ENCODE measurements at regions not wholly inside any gene's neighbourhood (a gene's known extent, or its start where the extent isn't known, plus 50 kb on each side); places are given as distances from the start of the nearest gene placed in this dataset.
A peak's percentile ranks its signal among the peaks of the same experiment; 100 is the strongest.

DNA sequence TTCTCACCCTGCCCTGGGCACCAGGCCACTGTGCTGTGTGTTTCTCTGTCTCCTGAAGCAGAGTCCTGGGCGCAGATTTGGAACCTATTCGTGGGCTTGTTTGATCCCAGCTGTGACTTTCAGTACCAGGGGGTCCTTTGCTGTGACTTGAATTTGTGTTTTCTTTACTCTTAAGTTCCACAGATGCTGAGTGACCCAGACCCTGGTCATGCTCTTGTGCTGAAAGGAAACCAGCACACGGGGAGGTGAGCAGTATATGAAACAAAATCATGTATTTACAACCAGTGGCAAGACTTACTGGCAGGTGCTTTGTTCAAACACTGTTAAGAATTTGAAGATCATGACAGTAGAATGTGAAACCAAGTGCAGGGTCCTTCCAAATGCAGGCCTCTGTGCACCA lies 89.2 kb upstream of the PRSS58 start:
- DNase-seq (ENCODE audit: low read depth in 4 of 4, low spot score in 1 of 4) = no peak

DNA sequence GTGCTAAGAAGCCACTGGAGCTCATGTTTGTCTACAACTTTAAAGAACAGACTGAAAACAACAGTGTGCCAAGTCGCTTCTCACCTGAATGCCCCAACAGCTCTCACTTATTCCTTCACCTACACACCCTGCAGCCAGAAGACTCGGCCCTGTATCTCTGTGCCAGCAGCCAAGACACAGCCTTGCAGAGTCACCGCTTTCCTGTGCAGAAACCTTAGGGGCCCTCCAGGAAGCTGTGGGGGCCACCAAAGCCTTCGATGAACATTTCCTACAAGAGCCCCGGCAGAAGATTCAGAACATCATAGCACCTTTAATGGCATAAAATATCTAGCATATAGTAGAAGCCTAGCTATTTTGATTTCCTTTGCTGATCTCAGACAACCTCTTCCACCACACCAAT lies 88.0 kb upstream of the PRSS58 start:
- no peak for DNase-seq (ENCODE audit: low read depth in 4 of 4, low spot score in 1 of 4)

DNA sequence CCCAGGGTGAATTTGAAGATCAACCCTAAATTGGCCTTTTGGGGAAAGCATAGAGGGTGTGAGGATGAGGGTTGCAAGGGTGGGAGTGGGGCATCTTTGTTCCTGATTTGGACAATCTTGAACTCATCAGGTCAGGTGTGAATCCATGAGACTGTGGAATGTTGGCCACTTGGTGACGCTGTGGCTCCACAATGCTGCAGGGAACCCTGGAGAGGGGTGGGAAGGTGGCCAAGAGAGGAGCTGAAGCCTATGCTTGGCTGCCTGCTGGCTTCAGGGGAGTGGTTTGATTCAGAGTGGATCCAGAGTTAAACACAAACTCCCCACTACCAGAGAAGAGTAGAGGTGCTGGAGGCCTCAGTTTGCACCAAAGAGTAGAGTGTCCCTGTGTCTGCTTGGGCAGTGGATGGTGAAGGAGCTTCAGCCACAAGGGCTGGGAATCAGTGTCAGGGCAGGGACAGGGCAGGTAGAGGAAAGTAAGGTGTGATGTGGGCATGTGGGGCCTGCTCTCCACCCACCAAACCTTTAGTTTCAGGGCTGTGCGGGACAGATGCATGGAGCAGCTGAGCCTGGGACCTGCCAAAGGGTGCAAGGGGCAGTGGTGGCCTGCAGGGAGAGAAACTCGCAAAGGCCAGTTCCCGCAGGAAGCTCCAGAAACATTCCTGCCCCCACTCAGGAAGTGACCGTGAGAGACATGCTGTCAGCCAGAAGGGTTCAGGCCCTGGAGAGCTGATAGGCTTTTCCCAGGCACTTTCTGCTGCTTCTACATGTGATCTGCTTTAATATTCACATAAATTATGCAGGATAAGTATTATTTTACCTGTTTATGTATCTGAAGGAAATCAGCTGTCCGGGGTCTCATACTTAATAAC lies 81.0 kb upstream of the PRSS58 start:
- DNase-seq (ENCODE audit: low read depth in 4 of 4, low spot score in 1 of 4) = no peak

DNA sequence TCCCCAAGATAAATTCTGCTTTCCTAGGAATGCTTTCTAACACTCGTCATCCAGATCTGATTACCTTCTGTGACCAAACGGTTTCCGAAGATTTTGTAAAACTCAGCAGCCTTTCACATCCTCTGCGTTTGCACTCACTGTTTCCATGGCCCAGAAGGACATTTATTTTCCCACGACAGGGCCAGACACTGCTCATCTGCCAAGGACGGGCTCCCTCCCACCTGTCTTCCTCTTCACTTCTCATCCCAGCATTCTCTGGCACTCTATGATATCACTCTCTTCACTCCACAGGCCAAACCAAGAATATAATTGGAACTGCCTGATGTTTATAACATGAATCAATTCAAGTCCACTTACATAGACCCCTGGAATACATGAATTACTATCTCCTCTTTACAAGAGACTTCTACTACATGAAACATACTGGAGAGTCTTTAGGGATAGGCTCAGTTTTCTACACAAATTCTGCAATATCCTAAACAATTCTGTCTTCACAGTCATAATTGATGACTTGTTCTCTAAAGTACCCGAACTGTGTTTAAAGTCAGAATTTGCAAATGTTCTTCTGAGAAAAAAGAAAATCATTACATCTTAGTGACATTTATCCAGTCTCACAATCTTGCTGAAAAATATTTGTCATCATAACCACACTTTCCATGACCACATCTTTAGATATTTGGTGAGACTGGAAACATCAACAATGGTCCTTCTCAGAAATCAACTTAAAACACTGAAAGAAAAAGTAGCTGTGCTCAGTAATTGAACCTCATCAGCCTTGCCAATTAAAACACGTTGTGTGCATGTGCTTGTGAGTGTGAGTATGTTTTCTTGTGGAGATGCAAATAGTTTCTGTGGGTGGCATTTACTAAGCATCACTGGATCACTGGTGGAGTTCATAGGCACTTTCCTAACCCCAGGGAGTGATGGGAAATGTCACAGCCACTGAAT lies 79.5 kb upstream of the PRSS58 start:
- no peak for DNase-seq (ENCODE audit: low read depth in 4 of 4, low spot score in 1 of 4)

DNA sequence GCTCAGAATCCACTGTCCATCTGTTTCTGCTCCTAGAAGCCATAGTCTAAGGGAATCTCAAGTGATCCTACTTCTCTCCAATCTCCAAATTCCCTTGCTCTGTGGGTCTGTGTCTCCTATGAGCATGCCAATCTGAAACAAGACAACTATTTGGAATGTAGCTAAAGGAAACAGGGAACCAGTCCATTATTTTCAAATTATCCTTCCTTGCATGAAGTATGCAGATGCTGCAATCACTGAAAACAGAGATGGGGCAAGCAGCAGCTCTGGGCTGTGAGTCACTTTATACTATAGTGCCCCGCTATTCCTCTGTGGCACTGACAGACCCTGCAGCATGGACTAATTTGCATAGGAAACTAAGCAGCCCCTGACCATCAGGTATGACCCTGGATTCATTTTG lies 76.9 kb upstream of the PRSS58 start:
- no peak for DNase-seq (ENCODE audit: low read depth in 4 of 4, low spot score in 1 of 4)

DNA sequence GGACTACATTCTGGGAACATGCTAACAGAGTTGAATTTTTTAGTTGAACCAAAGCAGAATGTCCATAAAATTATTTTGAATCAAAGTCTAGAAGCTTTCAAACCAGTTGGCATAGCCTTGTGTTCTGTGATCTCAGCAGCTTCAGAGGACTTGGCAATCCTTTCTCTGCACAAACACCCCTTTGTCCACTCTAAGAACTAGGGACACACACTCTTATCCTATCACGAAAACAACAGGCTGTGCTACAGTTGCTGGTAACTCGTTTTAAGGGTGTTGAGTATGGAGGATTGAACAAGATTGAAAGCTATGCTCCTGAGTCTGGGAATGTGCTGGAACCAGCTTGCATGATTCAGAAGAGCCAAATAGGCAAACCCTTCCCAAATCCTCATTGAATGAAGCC lies 76.4 kb upstream of the PRSS58 start:
- no peak for DNase-seq (ENCODE audit: low read depth in 4 of 4, low spot score in 1 of 4)

DNA sequence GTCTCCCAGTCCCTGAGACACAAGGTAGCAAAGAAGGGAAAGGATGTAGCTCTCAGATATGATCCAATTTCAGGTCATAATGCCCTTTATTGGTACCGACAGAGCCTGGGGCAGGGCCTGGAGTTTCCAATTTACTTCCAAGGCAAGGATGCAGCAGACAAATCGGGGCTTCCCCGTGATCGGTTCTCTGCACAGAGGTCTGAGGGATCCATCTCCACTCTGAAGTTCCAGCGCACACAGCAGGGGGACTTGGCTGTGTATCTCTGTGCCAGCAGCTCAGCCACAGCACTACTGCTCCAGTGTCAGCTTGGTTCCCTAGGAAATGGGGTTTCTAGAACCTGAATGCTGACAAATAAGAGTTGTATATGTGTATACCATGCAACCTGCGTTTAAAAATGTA lies 74.6 kb upstream of the PRSS58 start:
- DNase-seq (ENCODE audit: low read depth in 4 of 4, low spot score in 1 of 4) = no peak

DNA sequence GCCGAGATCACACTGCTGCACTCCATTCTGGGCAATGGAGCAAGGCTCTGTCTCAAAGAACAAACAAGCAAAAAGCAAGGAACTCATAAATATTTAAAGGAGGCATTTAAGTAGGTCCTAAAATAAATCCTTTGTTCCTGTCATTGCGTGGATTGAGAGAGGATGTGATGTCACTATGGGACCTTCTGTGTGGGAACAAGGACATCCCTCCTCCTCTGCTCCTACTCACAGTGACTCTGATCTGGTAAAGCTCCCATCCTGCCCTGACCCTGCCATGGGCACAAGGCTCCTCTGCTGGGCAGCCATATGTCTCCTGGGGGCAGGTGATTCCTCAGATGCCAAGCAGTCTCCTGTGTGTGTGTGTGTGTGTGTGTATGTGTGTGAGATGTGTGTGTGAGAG lies 74.1 kb upstream of the PRSS58 start:
- DNase-seq (ENCODE audit: low read depth in 4 of 4, low spot score in 1 of 4) = no peak

DNA sequence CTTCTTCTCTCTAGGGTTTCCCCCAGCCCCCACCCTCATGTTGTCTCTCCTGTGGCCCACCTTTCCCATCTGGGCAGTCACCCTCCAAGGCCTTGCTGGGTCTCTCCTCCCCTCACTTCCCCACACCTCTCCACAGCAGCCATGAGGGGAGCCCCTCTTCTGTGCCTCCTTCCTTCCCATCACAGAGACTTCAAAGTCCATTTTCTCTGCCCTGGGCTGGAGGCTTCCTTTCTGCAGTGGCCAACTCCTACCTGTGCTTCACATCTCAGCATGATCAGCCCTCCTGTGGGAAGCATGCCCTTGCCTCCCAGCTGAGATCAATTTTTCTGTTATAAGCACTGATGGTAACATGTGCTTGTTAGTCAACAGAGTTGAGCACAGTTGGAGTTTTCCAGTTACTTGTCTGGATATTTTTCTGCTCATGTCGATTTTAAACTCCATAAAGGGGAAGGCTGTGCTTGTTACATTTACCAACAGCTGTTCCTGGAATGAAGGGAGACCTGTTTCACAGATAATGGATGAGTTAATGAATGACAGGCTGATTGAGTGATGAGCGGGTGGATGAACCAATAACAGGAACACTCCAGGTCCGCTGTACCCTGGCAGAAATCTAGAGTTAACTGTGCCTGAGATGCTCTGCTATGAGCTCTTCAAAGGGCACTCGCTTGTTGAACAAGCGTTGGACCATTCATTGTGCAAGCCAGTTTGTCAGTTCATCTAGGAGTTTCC lies 71.4 kb upstream of the PRSS58 start:
- DNase-seq (ENCODE audit: low read depth in 4 of 4, low spot score in 1 of 4) = no peak

DNA sequence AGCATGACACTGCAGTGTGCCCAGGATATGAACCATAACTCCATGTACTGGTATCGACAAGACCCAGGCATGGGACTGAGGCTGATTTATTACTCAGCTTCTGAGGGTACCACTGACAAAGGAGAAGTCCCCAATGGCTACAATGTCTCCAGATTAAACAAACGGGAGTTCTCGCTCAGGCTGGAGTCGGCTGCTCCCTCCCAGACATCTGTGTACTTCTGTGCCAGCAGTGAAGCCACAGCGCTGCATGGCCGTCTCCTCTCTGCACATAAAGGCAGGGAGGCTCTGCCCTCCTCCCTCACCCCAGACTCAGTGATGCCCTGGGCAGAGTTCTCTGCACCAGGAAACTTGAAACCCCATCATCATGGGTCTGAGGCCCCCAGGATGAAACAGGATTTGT lies 70.7 kb upstream of the PRSS58 start:
- no peak for DNase-seq (ENCODE audit: low read depth in 4 of 4, low spot score in 1 of 4)

DNA sequence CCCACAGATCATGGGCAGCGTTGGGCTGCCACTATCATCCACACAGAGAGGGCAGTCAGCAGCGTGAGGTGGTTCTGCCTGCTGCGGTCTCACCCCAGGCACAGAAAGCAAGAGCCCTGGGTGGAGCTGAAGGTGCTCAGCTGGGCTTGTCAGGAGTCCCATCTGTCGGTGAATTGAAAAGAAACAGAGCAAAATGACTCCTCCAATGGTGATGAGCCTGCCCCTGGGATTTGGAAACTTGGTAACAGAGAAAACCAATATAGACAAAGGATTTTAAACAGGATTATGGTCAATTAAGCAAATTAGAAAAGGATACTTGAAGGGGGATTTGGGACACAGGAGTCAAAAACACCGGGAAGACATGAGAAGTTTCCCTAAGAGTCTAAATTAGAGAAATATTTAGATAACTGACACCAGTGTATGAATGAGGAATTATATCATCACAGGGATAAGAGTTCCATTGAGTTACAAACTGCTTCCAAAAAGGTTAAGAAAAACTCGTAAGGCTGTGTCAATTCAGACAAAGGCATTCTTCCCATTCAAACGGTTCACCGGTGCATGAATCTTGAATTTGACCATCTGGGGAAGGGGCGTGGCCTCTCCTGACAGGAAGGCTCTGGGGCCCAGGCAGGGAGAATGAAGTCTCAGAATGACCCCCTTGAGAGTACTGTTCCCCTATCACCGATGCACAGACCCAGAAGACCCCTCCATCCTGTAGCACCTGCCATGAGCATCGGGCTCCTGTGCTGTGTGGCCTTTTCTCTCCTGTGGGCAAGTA lies 70.0 kb upstream of the PRSS58 start:
- DNase-seq (ENCODE audit: low read depth in 4 of 4, low spot score in 1 of 4) = no peak

DNA sequence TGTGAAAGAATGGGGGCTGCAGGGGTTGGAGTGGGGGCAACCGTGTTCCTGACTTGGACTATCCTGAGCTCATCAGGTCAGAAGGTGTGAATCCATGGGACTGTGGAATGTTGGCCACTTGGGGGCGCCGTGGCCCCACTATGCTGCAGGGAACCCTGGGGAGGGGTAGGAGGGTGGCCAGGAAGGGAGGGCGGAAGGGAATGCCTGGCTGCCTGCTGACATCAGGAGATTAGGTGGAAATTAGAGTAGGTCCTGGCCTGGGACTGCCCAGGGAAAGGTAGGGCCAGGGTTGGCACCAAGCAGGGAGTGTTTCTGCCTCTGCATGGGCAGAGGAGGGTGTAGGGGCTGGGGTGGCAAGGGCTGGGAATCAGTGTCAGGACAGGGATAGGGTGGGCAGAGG lies 65.8 kb upstream of the PRSS58 start:
- DNase-seq (ENCODE audit: low read depth in 4 of 4, low spot score in 1 of 4) = peak in 2 of 4 experiments; percentile 24 to 31

DNA sequence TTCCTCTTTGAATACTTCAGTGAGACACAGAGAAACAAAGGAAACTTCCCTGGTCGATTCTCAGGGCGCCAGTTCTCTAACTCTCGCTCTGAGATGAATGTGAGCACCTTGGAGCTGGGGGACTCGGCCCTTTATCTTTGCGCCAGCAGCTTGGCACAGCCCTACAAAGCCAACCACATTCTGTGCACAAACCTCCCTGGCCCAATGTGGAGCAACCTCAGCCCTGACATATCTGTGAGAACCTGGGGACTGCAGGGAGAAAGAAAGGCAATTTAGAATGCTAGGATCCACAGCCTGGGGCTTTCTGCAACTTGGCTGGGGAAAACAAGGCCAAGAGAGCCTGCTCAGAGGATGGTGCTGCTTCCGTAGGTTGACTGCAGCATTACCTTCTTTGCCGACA lies 63.5 kb upstream of the PRSS58 start:
- no peak for DNase-seq (ENCODE audit: low read depth in 4 of 4, low spot score in 1 of 4)

DNA sequence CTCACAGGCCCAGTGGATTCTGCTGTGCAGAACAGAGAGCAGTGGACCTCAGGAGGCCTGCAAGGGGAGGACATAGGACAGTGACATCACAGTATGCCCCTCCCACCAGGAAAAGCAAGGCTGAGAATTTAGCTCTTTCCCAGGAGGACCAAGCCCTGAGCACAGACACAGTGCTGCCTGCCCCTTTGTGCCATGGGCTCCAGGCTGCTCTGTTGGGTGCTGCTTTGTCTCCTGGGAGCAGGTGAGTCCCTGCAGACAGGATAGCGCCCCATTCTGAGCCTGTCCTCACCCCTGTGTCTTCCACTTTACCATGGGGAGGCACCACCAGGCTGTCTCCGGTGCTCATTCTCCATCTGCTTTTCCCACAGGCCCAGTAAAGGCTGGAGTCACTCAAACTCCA lies 63.0 kb upstream of the PRSS58 start:
- DNase-seq (ENCODE audit: low read depth in 4 of 4, low spot score in 1 of 4) = no peak

DNA sequence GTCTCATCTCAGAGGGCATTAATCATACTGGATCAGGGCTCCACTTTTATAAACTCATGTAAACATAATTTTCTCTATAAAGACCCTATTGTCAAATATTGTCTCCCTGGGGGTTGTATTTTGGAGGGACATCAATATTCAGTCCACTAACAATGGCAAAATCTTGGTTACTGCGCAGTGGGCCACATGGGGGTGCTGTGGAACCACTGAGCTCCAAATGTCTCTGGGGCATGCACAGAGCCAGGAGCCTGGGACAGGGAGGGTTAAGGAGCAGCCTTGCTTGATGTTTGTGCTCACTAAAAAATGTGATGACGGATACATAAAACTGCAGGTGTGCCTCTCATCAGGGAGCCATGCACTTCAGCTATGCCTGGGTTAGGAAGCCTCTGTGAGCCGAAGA lies 62.1 kb upstream of the PRSS58 start:
- DNase-seq (ENCODE audit: low read depth in 4 of 4, low spot score in 1 of 4) = peak in 2 of 4 experiments; percentile 11 to 32

DNA sequence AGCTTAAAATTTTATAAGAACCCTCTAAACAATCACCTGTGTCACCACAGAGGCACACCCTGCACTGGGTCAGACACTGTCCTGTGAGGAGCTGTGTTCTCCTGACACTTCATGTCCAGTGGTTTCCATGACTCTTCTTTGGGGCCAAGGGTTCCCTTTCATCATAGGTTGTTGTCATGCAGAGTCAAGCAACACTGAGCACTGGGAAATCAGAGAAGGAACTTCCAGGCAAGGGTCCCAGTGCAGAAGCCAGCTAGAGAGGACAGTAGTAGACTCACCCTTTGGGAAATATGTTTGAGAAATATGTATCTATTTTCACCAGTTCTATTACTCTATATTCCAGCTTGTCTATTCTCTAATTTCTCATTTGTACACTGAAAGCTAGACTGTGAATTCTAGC lies 56.4 kb upstream of the PRSS58 start:
- DNase-seq (ENCODE audit: low read depth in 4 of 4, low spot score in 1 of 4) = no peak

DNA sequence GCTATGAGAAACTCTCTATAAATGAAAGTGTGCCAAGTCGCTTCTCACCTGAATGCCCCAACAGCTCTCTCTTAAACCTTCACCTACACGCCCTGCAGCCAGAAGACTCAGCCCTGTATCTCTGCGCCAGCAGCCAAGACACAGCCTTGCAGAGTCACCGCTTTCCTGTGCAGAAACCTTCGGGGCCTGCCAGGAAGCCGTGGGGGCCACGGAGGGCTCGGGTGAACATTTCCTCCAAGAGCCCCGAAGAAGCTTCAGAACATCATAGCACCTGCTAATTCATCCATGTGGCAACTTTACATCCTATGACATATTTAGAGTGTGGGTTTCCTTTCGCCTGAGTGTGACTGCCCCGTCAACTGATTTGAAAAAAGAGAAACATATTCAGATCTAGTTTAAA lies 55.7 kb upstream of the PRSS58 start:
- no peak for DNase-seq (ENCODE audit: low read depth in 4 of 4, low spot score in 1 of 4)

DNA sequence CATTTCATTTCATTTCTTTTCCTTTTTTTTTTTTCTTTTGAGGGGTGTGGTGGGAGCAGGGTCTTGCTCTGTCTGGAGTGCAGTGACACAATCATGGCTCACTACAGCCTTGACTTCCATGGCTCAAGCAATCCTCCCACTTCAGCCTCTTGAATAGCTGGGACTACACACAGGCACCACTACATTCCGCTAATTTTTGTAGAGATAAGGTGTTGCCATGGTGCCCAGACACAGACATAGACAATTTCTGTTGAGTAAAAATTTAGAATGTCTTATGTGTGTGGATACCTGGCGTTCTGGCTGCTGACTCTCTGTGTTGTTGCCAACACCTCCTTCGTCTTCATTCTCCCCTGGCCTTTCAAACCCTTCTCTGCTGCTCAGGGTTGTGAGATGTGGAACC lies 54.0 kb upstream of the PRSS58 start:
- DNase-seq (ENCODE audit: low read depth in 4 of 4, low spot score in 1 of 4) = no peak

DNA sequence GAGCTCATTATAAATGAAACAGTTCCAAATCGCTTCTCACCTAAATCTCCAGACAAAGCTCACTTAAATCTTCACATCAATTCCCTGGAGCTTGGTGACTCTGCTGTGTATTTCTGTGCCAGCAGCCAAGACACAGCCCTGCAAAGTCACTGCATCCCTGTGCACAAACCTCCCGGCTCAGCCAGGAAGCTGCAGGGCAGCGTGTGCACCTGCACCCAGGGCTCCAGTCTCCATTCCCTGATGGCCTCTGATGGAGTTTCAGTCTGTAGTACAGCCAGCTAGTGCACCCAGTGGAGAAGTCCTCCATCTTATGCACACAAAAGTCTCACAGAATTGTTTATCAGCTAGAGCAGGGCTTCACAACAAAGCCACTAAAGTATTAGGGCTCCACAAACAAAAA lies 51.1 kb upstream of the PRSS58 start:
- DNase-seq (ENCODE audit: low read depth in 4 of 4, low spot score in 1 of 4) = no peak

DNA sequence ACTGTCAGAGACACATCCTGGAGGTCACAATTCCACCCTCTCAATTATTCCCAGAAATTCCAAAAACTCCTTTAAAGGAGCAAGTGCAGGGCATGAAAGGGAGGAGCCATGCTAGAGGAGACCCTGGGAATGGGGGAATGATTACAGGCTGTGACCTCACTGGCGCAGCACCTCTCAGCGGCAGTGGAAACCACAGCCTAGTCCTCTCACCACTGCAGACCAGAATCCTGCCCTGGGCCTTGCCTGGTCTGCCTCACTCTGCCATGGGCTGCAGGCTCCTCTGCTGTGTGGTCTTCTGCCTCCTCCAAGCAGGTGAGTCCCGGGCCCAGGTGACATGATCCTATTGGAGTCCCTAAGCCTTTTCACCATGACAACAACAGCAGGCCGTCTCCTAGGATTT lies 50.5 kb upstream of the PRSS58 start:
- DNase-seq (ENCODE audit: low read depth in 4 of 4, low spot score in 1 of 4) = no peak
